GM23338 (cell line): ENCODE measurements at regions not wholly inside any gene's neighbourhood (a gene's known extent, or its start where the extent isn't known, plus 50 kb on each side); places are given as distances from the start of the nearest gene placed in this dataset.

Experiments
- ATAC-seq: fragments of 200-7000 bp; cut with Tn5 transposase; 3 replicates; pipeline ENCODE4 v1.9.1; 2020
- DNase-seq: peaks from one replicate; pipeline ENCODE4 v3.0.0-alpha.2; 2015; ENCODE audit warnings: low spot score
- H2AFZ ChIP-seq: fragments of 200-600 bp; sonication (generic); 2 replicates; pipeline ENCODE4 v1.8.0; 2016; ENCODE audit warnings: antibody characterized with exemption, mild to moderate bottlenecking, moderate library complexity
- H3F3A ChIP-seq: fragments of 200-600 bp; sonication (generic); replicated peaks from 2 replicates; pipeline ENCODE4 v1.8.0; 2017; ENCODE audit warnings: antibody characterized with exemption, mixed run types, low read depth
- H3K27ac ChIP-seq: fragments of 200-600 bp; sonication (generic); 2 replicates; pipeline ENCODE4 v1.6.1; 2016; ENCODE audit warnings: low read depth
- H3K27me3 ChIP-seq: fragments of 200-600 bp; sonication (generic); 2 replicates; pipeline ENCODE4 v1.8.0; 2016; ENCODE audit warnings: mild to moderate bottlenecking, mixed run types, moderate library complexity; ENCODE audit not compliant: insufficient read depth
- H3K36me3 ChIP-seq: fragments of 200-600 bp; sonication (generic); 2 replicates; pipeline ENCODE4 v1.8.0; 2016; ENCODE audit warnings: mild to moderate bottlenecking; ENCODE audit not compliant: insufficient read depth
- H3K4me1 ChIP-seq: fragments of 200-600 bp; sonication (generic); 2 replicates; pipeline ENCODE4 v1.8.0; 2016; ENCODE audit warnings: mild to moderate bottlenecking, moderate library complexity; ENCODE audit not compliant: insufficient read depth
- H3K4me2 ChIP-seq: fragments of 200-600 bp; sonication (generic); 2 replicates; pipeline ENCODE4 v1.7.1; 2017; ENCODE audit warnings: mixed run types
- H3K4me3 ChIP-seq: fragments of 200-600 bp; sonication (generic); 2 replicates; pipeline ENCODE4 v1.6.1; 2016; ENCODE audit warnings: mixed run types
- H3K79me2 ChIP-seq: fragments of 200-600 bp; sonication (generic); replicated peaks from 2 replicates; pipeline ENCODE4 v1.8.0; 2017; ENCODE audit warnings: mild to moderate bottlenecking; ENCODE audit not compliant: insufficient read depth
- H3K9me2 ChIP-seq: fragments of 200-600 bp; sonication (generic); 2 replicates; pipeline ENCODE4 v1.8.0; 2017; ENCODE audit not compliant: insufficient read depth
- H4K20me1 ChIP-seq: fragments of 200-600 bp; sonication (generic); replicated peaks from 2 replicates; pipeline ENCODE4 v1.8.0; 2017; ENCODE audit warnings: mild to moderate bottlenecking; ENCODE audit not compliant: insufficient read depth
- H3K27ac Mint-ChIP-seq: 2 replicates; pipeline ENCODE4 v1.8.0; 2020; ENCODE audit warnings: inconsistent platforms, mild to moderate bottlenecking, moderate library complexity, mixed read lengths
- H3K27me3 Mint-ChIP-seq: 3 replicates; pipeline ENCODE4 v1.8.0; 2022; ENCODE audit warnings: low read depth, mild to moderate bottlenecking, moderate library complexity, mixed read lengths, inconsistent platforms; ENCODE audit not compliant: insufficient read depth, poor library complexity
- H3K36me3 Mint-ChIP-seq: 3 replicates; pipeline ENCODE4 v1.8.0; 2021; ENCODE audit warnings: low read depth, mild to moderate bottlenecking, inconsistent platforms, moderate library complexity, mixed read lengths
- H3K4me1 Mint-ChIP-seq: 3 replicates; pipeline ENCODE4 v1.8.0; 2020; ENCODE audit warnings: mild to moderate bottlenecking, inconsistent platforms, mixed read lengths
- H3K4me3 Mint-ChIP-seq: 3 replicates; pipeline ENCODE4 v1.8.0; 2021; ENCODE audit warnings: moderate library complexity, mild to moderate bottlenecking, inconsistent platforms, mixed read lengths
- H3K9me3 Mint-ChIP-seq: 3 replicates; pipeline ENCODE4 v1.8.0; 2020; ENCODE audit warnings: moderate library complexity, mild to moderate bottlenecking, inconsistent platforms, mixed read lengths
- CREB1 ChIP-seq: fragments of 250-450 bp; sonication (Bioruptor Pico); IDR thresholded peaks from 2 replicates; pipeline ENCODE4 v1.5.0; 2020; ENCODE audit warnings: low read depth, mild to moderate bottlenecking, moderate library complexity
- EZH2 ChIP-seq: fragments of 200-600 bp; sonication (generic); IDR thresholded peaks from one replicate; pipeline ENCODE4 v1.8.0; 2017; ENCODE audit warnings: antibody characterized with exemption, mild to moderate bottlenecking, low read depth; ENCODE audit not compliant: unreplicated experiment
- EZH2phosphoT487 ChIP-seq: fragments of 200-600 bp; sonication (generic); IDR thresholded peaks from one replicate; pipeline ENCODE4 v1.8.1; 2018; ENCODE audit warnings: antibody characterized with exemption; ENCODE audit not compliant: unreplicated experiment
- JUNB ChIP-seq: IDR thresholded peaks from one replicate; pipeline ENCODE4 v1.6.1; 2016; ENCODE audit warnings: antibody characterized with exemption; ENCODE audit not compliant: unreplicated experiment
- NANOG ChIP-seq: IDR thresholded peaks from 2 replicates; pipeline ENCODE4 v1.6.1; 2016; ENCODE audit warnings: antibody characterized with exemption, borderline replicate concordance
- POLR2AphosphoS5 ChIP-seq: IDR thresholded peaks from 2 replicates; pipeline ENCODE4 v1.6.1; 2016; ENCODE audit warnings: antibody characterized with exemption, low read depth
- STAT1 ChIP-seq: IDR thresholded peaks from one replicate; pipeline ENCODE4 v1.6.1; 2016; ENCODE audit warnings: antibody characterized with exemption; ENCODE audit not compliant: unreplicated experiment
- ZNF114 ChIP-seq: fragments of 250-450 bp; sonication (Bioruptor Pico); IDR thresholded peaks from 2 replicates; pipeline ENCODE4 v1.5.0; 2020; ENCODE audit warnings: mild to moderate bottlenecking, moderate library complexity
- ZNF331 ChIP-seq: fragments of 250-450 bp; sonication (Bioruptor Pico); IDR thresholded peaks from 2 replicates; pipeline ENCODE4 v1.5.0; 2020; ENCODE audit warnings: low read depth, mild to moderate bottlenecking, moderate library complexity
- TF ChIP-seq, protein P1 (sequence below): fragments of 250-450 bp; sonication (Bioruptor Pico); IDR thresholded peaks from 2 replicates; pipeline ENCODE4 v1.5.0; 2020; ENCODE audit warnings: mild to moderate bottlenecking, moderate library complexity
- TF ChIP-seq, protein P2 (sequence below): IDR thresholded peaks from 2 replicates; pipeline ENCODE4 v1.6.1; 2016; ENCODE audit warnings: antibody characterized with exemption
- TF ChIP-seq, protein P3 (sequence below), 2 experiments: fragments of 200-600 bp in 1 of 2; sonication (generic) in 1 of 2; conservative IDR thresholded peaks; 2 replicates each; pipeline versions ENCODE4 v1.5.1 to v1.6.1; 2016 to 2017; ENCODE audit warnings: antibody characterized with exemption in 2 of 2, low read depth in 2 of 2, mild to moderate bottlenecking in 2 of 2, moderate library complexity in 1 of 2

DNA sequence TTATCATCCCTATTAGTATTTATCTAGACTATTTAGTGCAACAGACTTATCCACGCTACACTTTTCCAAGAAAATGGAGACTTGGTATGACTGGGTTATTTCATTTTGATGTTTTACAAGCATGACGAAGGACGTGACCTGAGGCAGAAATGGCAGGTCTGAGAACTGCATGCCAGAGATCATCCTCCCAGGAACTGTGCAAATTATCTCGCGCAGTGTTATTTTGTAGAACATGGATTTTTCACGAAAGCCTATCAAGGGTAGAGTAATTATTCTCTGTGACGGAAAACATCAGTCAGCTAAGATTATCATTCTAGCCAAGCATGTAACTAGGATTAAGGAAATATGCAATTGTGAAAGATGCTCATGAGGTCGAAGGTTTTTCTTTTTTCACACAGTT is 361.5 kb upstream of the AJAP1 start (continued):
- TF ChIP-seq NANOG = no peak
- no peak for TF ChIP-seq JUNB
- no peak for TF ChIP-seq ZNF114 (CRISPR knock-in tag)
- TF ChIP-seq EZH2 = no peak

DNA sequence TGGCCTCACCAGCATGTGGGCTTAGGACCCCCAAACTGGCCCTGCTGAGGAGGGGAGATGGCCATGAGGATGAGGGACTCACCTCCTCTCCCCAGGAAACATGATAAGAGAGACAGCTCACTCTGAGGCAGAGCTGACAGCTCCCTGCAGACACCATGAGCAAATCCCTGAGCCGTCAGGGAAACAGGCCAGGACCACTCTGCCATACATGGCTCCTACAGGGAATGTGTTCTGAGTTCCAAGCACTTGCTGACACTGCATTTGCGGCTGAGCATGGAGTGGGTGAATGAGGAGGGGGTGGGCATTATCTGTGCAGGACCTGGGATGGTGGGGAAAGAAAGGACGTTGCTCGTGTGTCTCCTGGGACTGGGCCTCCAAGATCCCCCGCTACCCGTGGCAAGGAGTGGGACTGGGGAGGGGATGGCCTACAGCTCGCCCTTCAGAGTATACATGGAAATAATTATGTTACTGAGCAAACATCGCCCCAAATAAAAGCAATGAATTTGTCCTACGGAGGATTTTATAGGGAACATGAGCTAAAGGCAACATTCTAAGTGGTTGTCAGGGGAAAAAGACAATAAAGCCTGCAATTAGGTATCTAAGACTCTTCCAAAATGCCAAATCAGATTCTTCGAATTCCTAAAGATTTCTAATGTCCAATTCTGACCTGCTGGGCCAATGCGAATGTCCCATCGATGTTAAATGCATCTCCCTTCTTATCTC is 355.9 kb upstream of the AJAP1 start:
- Histone ChIP-seq H3K4me2 (no peak overlapping the region), H3K36me3 (no peaks in the 10 kb centered on the region), H3K4me1 (no peaks in the 10 kb centered on the region), H3K27ac (no peak overlapping the region), H3K9me2 (no peaks in the 10 kb centered on the region), H4K20me1 (no peaks in the 10 kb centered on the region), H3K79me2 (no peaks in the 10 kb centered on the region), H3K4me3 (no peak overlapping the region), H2AFZ (no peak overlapping the region), H3F3A (no peaks in the 10 kb centered on the region), H3K27me3 (no peaks in the 10 kb centered on the region)
- Mint-ChIP-seq H3K27ac (no peak overlapping the region), H3K27me3 (peaks cover 4% of the 10 kb centered on the region), H3K4me1 (no peaks in the 10 kb centered on the region), H3K36me3 (peaks cover 59% of the 10 kb centered on the region), H3K4me3 (no peak overlapping the region), H3K9me3 (peaks cover 96% of the 10 kb centered on the region)
- no peak for DNase-seq
- no peak for ATAC-seq
- TF ChIP-seq ZNF114 (CRISPR knock-in tag) (no peak), POLR2AphosphoS5 (no peak), CREB1 (CRISPR knock-in tag) (no peak), NANOG (no peak), EZH2phosphoT487 (no peak), ZNF331 (CRISPR knock-in tag) (no peak), EZH2 (no peak), JUNB (no peak), STAT1 (no peak)
- TF ChIP-seq, protein P1, sequence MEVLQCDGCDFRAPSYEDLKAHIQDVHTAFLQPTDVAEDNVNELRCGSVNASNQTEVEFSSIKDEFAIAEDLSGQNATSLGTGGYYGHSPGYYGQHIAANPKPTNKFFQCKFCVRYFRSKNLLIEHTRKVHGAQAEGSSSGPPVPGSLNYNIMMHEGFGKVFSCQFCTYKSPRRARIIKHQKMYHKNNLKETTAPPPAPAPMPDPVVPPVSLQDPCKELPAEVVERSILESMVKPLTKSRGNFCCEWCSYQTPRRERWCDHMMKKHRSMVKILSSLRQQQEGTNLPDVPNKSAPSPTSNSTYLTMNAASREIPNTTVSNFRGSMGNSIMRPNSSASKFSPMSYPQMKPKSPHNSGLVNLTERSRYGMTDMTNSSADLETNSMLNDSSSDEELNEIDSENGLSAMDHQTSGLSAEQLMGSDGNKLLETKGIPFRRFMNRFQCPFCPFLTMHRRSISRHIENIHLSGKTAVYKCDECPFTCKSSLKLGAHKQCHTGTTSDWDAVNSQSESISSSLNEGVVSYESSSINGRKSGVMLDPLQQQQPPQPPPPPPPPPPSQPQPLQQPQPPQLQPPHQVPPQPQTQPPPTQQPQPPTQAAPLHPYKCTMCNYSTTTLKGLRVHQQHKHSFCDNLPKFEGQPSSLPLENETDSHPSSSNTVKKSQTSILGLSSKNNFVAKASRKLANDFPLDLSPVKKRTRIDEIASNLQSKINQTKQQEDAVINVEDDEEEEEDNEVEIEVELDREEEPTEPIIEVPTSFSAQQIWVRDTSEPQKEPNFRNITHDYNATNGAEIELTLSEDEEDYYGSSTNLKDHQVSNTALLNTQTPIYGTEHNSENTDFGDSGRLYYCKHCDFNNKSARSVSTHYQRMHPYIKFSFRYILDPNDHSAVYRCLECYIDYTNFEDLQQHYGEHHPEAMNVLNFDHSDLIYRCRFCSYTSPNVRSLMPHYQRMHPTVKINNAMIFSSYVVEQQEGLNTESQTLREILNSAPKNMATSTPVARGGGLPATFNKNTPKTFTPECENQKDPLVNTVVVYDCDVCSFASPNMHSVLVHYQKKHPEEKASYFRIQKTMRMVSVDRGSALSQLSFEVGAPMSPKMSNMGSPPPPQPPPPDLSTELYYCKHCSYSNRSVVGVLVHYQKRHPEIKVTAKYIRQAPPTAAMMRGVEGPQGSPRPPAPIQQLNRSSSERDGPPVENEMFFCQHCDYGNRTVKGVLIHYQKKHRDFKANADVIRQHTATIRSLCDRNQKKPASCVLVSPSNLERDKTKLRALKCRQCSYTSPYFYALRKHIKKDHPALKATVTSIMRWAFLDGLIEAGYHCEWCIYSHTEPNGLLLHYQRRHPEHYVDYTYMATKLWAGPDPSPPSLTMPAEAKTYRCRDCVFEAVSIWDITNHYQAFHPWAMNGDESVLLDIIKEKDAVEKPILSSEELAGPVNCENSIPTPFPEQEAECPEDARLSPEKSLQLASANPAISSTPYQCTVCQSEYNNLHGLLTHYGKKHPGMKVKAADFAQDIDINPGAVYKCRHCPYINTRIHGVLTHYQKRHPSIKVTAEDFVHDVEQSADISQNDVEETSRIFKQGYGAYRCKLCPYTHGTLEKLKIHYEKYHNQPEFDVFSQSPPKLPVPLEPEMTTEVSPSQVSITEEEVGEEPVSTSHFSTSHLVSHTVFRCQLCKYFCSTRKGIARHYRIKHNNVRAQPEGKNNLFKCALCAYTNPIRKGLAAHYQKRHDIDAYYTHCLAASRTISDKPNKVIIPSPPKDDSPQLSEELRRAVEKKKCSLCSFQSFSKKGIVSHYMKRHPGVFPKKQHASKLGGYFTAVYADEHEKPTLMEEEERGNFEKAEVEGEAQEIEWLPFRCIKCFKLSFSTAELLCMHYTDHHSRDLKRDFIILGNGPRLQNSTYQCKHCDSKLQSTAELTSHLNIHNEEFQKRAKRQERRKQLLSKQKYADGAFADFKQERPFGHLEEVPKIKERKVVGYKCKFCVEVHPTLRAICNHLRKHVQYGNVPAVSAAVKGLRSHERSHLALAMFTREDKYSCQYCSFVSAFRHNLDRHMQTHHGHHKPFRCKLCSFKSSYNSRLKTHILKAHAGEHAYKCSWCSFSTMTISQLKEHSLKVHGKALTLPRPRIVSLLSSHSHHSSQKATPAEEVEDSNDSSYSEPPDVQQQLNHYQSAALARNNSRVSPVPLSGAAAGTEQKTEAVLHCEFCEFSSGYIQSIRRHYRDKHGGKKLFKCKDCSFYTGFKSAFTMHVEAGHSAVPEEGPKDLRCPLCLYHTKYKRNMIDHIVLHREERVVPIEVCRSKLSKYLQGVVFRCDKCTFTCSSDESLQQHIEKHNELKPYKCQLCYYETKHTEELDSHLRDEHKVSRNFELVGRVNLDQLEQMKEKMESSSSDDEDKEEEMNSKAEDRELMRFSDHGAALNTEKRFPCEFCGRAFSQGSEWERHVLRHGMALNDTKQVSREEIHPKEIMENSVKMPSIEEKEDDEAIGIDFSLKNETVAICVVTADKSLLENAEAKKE (CRISPR knock-in tag) = no peak
- TF ChIP-seq, protein P2, sequence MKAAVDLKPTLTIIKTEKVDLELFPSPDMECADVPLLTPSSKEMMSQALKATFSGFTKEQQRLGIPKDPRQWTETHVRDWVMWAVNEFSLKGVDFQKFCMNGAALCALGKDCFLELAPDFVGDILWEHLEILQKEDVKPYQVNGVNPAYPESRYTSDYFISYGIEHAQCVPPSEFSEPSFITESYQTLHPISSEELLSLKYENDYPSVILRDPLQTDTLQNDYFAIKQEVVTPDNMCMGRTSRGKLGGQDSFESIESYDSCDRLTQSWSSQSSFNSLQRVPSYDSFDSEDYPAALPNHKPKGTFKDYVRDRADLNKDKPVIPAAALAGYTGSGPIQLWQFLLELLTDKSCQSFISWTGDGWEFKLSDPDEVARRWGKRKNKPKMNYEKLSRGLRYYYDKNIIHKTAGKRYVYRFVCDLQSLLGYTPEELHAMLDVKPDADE = no peak
- TF ChIP-seq, protein P3, sequence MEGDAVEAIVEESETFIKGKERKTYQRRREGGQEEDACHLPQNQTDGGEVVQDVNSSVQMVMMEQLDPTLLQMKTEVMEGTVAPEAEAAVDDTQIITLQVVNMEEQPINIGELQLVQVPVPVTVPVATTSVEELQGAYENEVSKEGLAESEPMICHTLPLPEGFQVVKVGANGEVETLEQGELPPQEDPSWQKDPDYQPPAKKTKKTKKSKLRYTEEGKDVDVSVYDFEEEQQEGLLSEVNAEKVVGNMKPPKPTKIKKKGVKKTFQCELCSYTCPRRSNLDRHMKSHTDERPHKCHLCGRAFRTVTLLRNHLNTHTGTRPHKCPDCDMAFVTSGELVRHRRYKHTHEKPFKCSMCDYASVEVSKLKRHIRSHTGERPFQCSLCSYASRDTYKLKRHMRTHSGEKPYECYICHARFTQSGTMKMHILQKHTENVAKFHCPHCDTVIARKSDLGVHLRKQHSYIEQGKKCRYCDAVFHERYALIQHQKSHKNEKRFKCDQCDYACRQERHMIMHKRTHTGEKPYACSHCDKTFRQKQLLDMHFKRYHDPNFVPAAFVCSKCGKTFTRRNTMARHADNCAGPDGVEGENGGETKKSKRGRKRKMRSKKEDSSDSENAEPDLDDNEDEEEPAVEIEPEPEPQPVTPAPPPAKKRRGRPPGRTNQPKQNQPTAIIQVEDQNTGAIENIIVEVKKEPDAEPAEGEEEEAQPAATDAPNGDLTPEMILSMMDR (conservative IDR thresholded peaks at IDR 0.05; ENCODE audit: low read depth in 2 of 2) = no peak
